IPS-20b (cell line): ENCODE measurements at regions not wholly inside any gene's neighbourhood (a gene's known extent, or its start where the extent isn't known, plus 50 kb on each side); places are given as distances from the start of the nearest gene placed in this dataset.

Experiments used
- H3K27ac ChIP-seq: one replicate; pipeline ENCODE4 v1.5.1; 2013; ENCODE audit warnings: low read length
- H3K27me3 ChIP-seq: 2 replicates; pipeline ENCODE4 v1.6.1; 2013; ENCODE audit warnings: mild to moderate bottlenecking, low read length, inconsistent platforms; ENCODE audit not compliant: insufficient read depth
- H3K36me3 ChIP-seq: 2 replicates; pipeline ENCODE4 v1.6.1; 2013; ENCODE audit warnings: low read depth, mild to moderate bottlenecking, inconsistent platforms, low read length, moderate library complexity; ENCODE audit not compliant: insufficient read depth
- H3K4me1 ChIP-seq: 2 replicates; pipeline ENCODE4 v1.6.1; 2013; ENCODE audit warnings: mild to moderate bottlenecking, control low read depth, inconsistent platforms, low read length, moderate library complexity; ENCODE audit not compliant: insufficient read depth
- H3K4me3 ChIP-seq: 2 replicates; pipeline ENCODE4 v1.5.1; 2013; ENCODE audit warnings: mild to moderate bottlenecking, low read length, inconsistent platforms
- H3K9ac ChIP-seq: 2 replicates; pipeline ENCODE4 v1.6.1; 2013; ENCODE audit warnings: low read depth, mild to moderate bottlenecking, inconsistent platforms, low read length, moderate library complexity
- H3K9me3 ChIP-seq: 2 replicates; pipeline ENCODE4 v1.6.1; 2013; ENCODE audit warnings: mild to moderate bottlenecking, low read depth, low read length, inconsistent platforms; ENCODE audit not compliant: insufficient read depth

- H3K36me3 ChIP-seq, result no peaks in the 10 kb centered on the region
- no peak overlapping the region for H3K9ac ChIP-seq
- H3K27ac ChIP-seq, result no peak overlapping the region
- H3K9me3 ChIP-seq, result no peaks in the 10 kb centered on the region
- H3K4me1 ChIP-seq, result no peaks in the 10 kb centered on the region
- no peaks in the 10 kb centered on the region for H3K27me3 ChIP-seq
- H3K4me3 ChIP-seq, result no peak overlapping the region
Measured at GRCh38 chr7:25529320-25529719, 301.0 kb upstream of the NPVF start.

- Histone ChIP-seq H3K9me3 (no peaks in the 10 kb centered on the region), H3K27ac (no peak overlapping the region), H3K4me3 (no peak overlapping the region), H3K27me3 (no peaks in the 10 kb centered on the region), H3K9ac (no peak overlapping the region), H3K4me1 (no peaks in the 10 kb centered on the region), H3K36me3 (no peaks in the 10 kb centered on the region)
Measured at GRCh38 chr7:25536851-25537250, 308.6 kb upstream of the NPVF start.

DNA sequence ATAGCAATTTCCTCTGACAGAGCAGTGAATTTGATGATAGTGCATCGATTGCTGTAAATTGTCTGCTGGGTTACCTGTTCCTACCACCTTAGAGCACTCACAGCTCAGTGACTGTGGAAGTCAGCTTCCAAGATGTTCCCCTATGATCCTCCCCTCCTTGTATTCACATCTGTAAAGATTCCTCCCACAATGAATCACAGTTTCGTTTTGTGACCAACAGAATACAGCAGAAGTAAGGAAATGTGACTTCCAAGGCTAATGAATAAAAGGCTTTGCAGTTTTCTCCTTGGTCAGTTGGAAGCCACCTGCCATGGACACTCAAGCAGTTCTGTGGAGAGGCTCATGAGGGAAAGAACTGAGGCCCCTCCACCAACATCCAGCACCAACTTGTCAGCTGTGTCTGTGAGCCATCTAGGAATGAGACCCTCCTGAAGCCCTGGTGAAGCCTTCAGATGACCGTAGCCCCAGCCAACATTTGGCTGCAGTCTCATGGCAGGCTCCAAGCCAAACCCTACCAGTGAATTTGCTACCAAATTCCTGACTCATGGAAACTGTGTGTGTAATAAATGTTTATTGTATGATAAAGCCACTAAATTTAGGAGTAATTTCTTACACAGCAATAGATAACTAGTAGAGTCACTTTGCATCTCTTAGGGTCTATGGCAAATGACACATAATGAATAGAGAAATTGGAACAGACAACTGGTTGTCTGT, 309.5 kb upstream of the NPVF start:
- Histone ChIP-seq H3K27ac (no peak overlapping the region), H3K36me3 (no peaks in the 10 kb centered on the region), H3K27me3 (no peaks in the 10 kb centered on the region), H3K4me1 (no peaks in the 10 kb centered on the region), H3K9me3 (no peaks in the 10 kb centered on the region), H3K4me3 (no peak overlapping the region), H3K9ac (no peak overlapping the region)

GRCh38 chr7:25541094-25541821, 313.0 kb upstream of the NPVF start:
- Histone ChIP-seq H3K27me3 (no peaks in the 10 kb centered on the region), H3K9ac (no peak overlapping the region), H3K27ac (no peak overlapping the region), H3K36me3 (no peaks in the 10 kb centered on the region), H3K4me1 (no peaks in the 10 kb centered on the region), H3K4me3 (no peak overlapping the region), H3K9me3 (no peaks in the 10 kb centered on the region)

DNA sequence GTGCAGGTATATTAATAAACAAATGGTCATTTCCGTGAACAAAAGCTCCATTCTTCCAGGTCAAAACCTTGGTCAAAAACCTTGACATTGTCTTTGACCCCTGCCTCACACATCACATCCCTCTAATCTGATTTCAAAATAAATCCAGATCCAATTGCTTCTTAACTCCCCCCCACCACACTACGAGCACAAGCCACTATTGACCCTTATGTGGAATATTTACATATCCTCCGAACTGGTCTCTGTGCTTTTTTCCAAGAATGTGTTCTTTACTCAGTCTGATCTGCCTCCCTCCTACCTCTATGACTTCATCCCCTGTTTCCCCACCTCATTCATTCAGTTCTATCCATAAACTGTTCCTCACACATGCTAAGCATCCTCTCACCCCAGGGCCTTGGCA, 313.6 kb upstream of the NPVF start:
- H3K9me3 ChIP-seq, result no peaks in the 10 kb centered on the region
- H3K36me3 ChIP-seq, result no peaks in the 10 kb centered on the region
- no peaks in the 10 kb centered on the region for H3K4me1 ChIP-seq
- H3K9ac ChIP-seq, result no peak overlapping the region
- no peaks in the 10 kb centered on the region for H3K27me3 ChIP-seq
- H3K4me3 ChIP-seq, result no peak overlapping the region
- H3K27ac ChIP-seq, result no peak overlapping the region

DNA sequence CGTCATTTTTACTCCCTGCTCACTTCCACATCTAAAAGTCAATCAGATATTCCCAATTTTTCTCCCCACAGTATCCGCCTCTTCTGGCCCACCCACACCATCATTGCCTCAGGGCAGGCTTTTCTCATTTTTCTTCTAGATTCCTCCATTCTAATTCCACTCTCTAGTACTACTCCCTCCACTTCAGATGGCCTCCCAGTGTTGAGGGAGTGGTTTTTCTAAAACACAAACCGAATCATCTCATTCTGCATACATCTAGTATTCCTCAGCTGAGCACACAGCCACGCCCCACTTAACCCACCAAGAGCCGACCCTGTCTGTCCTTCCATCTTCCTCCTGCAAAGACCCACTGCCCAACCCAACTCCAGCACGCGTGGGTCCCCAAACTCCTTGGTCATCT, 314.9 kb upstream of the NPVF start:
- no peaks in the 10 kb centered on the region for H3K4me1 ChIP-seq

DNA sequence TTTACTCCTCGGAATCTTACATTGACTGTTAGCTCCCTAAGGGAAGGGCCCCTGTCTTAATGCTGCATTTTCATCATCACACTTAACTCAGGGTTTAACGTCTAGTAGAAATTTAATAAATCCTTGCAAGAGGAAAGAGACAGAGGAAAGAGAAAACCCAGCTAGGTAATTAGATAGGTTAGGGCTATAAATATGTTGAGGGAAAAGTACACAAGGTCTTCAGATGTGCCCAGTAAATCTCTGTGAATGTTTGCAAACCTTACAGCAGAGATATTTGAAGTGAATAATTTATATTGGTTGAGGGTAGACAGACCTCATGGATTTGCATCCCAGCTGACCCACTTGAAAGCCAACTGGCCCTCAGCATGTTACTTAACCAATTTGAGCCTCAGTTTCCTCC, 315.5 kb upstream of the NPVF start:
- H3K27me3 ChIP-seq, result no peaks in the 10 kb centered on the region
- no peaks in the 10 kb centered on the region for H3K36me3 ChIP-seq

More for the DNA sequence above, 314.9 kb upstream of the NPVF start:
- Histone ChIP-seq H3K27ac (no peak overlapping the region), H3K9ac (no peak overlapping the region), H3K9me3 (no peaks in the 10 kb centered on the region), H3K36me3 (no peaks in the 10 kb centered on the region), H3K27me3 (no peaks in the 10 kb centered on the region), H3K4me3 (no peak overlapping the region)

DNA sequence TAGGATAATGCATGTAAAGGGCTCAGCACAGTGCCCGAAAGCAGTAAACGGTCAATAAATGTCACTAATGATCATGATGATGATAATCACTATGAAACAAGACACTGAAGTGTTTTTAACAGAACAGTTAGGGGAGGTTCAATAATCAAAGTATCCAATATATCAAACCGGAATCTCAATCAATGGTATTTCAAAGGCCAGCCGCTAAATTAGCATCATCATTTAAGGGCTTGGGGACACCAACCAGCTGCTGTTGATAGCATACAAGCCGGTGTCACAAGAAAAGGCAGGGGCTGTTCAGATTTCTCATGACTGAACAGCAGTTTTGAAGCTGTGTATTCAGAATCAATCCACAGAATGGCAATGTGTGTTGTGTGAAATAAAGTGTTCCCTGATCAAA, 316.0 kb upstream of the NPVF start:
- Histone ChIP-seq H3K9ac (no peak overlapping the region), H3K4me1 (no peaks in the 10 kb centered on the region), H3K27ac (no peak overlapping the region), H3K9me3 (no peaks in the 10 kb centered on the region), H3K27me3 (no peaks in the 10 kb centered on the region), H3K36me3 (no peaks in the 10 kb centered on the region), H3K4me3 (no peak overlapping the region)

More for the DNA sequence above, 315.5 kb upstream of the NPVF start:
- Histone ChIP-seq H3K4me1 (no peaks in the 10 kb centered on the region), H3K27ac (no peak overlapping the region), H3K4me3 (no peak overlapping the region), H3K9ac (no peak overlapping the region), H3K9me3 (no peaks in the 10 kb centered on the region)

- no peaks in the 10 kb centered on the region for H3K36me3 ChIP-seq
- H3K27ac ChIP-seq, result no peak overlapping the region
- no peaks in the 10 kb centered on the region for H3K27me3 ChIP-seq
Measured at GRCh38 chr7:25545124-25546008, 317.1 kb upstream of the NPVF start.

GRCh38 chr7:25546306-25546705, 318.0 kb upstream of the NPVF start:
- no peak overlapping the region for H3K4me3 ChIP-seq
- no peak overlapping the region for H3K27ac ChIP-seq
- no peak overlapping the region for H3K9ac ChIP-seq
- no peaks in the 10 kb centered on the region for H3K9me3 ChIP-seq
- H3K4me1 ChIP-seq, result no peaks in the 10 kb centered on the region
- no peaks in the 10 kb centered on the region for H3K27me3 ChIP-seq
- no peaks in the 10 kb centered on the region for H3K36me3 ChIP-seq

More at GRCh38 chr7:25545124-25546008, 317.1 kb upstream of the NPVF start:
- Histone ChIP-seq H3K4me1 (no peaks in the 10 kb centered on the region), H3K4me3 (no peak overlapping the region), H3K9me3 (no peaks in the 10 kb centered on the region), H3K9ac (no peak overlapping the region)

DNA sequence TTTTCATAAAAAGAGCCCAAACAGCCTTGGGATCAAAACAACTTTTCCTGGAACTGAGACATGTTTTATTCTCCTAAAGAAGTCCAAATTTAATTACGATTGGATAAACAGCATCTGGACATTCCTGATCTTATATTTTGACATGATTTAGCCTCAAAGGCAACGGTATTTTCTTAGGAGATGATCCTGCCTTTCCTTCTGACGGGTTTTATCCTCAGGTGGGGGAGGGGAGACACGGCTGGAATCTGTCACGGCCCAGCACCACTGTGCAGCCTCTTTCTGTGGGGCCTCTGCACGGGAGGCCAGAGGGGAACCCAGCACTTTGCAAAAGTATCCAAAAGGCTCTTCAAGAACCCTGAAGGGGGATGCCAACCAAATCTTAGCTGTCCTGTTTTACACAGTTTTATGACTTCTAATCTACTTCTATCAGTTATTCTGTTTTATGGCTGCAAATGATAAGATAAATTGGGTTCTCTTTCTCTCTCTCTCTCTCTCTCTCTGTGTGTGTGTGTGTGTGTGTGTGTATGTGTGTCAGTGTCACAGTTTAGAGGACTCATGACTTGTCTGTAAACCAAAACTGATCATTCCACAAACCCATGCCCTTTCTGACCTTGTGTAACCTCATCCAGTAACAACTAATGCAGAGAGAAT, 321.1 kb upstream of the NPVF start:
- Histone ChIP-seq H3K4me3 (no peak overlapping the region), H3K27me3 (no peaks in the 10 kb centered on the region), H3K27ac (no peak overlapping the region), H3K9me3 (no peaks in the 10 kb centered on the region), H3K36me3 (no peaks in the 10 kb centered on the region), H3K4me1 (peaks cover 6% of the 10 kb centered on the region; the same call in 1 of the 2 replicates), H3K9ac (no peak overlapping the region)
